Skeletal muscle tissue (tissue), 3 donors: ENCODE measurements at regions not wholly inside any gene's neighbourhood (a gene's known extent, or its start where the extent isn't known, plus 50 kb on each side); places are given as distances from the start of the nearest gene placed in this dataset.

Source experiments
- H3K27ac ChIP-seq: one replicate; pipeline ENCODE4 v1.7.0; 2013; ENCODE audit warnings: mild to moderate bottlenecking, low read depth, low read length, inconsistent platforms
- H3K27me3 ChIP-seq, 3 donors: one replicate each; pipeline ENCODE4 v1.7.0; 2013; ENCODE audit warnings: low read length in 3 of 3; ENCODE audit not compliant: control insufficient read depth in 3 of 3, insufficient read depth in 3 of 3
- H3K36me3 ChIP-seq, 3 donors: one replicate each; pipeline ENCODE4 v1.7.0; 2013; ENCODE audit warnings: low read length in 3 of 3; ENCODE audit not compliant: control insufficient read depth in 3 of 3, insufficient read depth in 3 of 3
- H3K4me1 ChIP-seq, 3 donors: one replicate each; pipeline ENCODE4 v1.7.0; 2013; ENCODE audit warnings: low read length in 3 of 3, mild to moderate bottlenecking in 3 of 3; ENCODE audit not compliant: control insufficient read depth in 3 of 3, insufficient read depth in 3 of 3
- H3K4me3 ChIP-seq, 3 donors: one replicate each; pipeline ENCODE4 v1.7.0; 2013; ENCODE audit warnings: low read length in 3 of 3
- H3K9ac ChIP-seq, 3 donors: one replicate each; pipeline ENCODE4 v1.7.0; 2013; ENCODE audit warnings: low read length in 3 of 3, mild to moderate bottlenecking in 3 of 3, moderate library complexity in 2 of 3, low read depth in 1 of 3
- H3K9me3 ChIP-seq, 3 donors: one replicate each; pipeline ENCODE4 v1.7.0; 2013; ENCODE audit warnings: low read length in 3 of 3; ENCODE audit not compliant: control insufficient read depth in 3 of 3
- donor health status: Osteomylitis.

- H3K9me3 ChIP-seq = no peaks in the 10 kb centered on the region
- H3K4me3 ChIP-seq = no peak overlapping the region
- H3K9ac ChIP-seq = no peak overlapping the region
- H3K4me1 ChIP-seq = no peaks in the 10 kb centered on the region
- no peak overlapping the region for H3K27ac ChIP-seq
- no peaks in the 10 kb centered on the region for H3K36me3 ChIP-seq
- H3K27me3 ChIP-seq = peaks cover 0 to 3% (median 3%) of the 10 kb centered on the region in 3 donors
Measured at GRCh38 chr3:72533591-72534473, 314.4 kb downstream of the SHQ1 start.

- H3K9me3 ChIP-seq = no peaks in the 10 kb centered on the region
- no peak overlapping the region for H3K27ac ChIP-seq
- no peak overlapping the region for H3K4me3 ChIP-seq
- no peaks in the 10 kb centered on the region for H3K4me1 ChIP-seq
- H3K9ac ChIP-seq = no peak overlapping the region
- peaks cover 2 to 3% (median 3%) of the 10 kb centered on the region in 3 donors for H3K27me3 ChIP-seq
- no peaks in the 10 kb centered on the region for H3K36me3 ChIP-seq
Measured at GRCh38 chr3:72530426-72530825, 317.8 kb downstream of the SHQ1 start.

DNA sequence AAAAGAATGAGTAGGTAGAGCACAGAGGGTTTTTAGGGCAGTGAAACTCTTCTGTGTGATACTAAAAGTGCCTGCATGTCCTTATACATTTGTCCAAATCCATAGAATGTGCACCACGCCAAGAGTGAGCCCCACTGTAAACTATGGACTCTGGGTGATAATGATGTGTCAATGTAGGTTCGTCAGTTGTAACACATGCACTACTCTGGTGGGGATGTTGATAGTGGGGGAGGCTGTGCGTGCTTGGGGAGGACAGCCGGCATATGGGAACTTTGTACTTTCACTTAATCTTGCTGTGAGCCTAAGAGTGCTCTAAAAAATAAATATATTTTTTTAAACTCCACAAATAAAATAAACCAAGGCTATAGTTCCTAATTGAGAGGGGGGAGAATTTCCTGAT is 319.2 kb downstream of the SHQ1 start:
- no peak overlapping the region for H3K9ac ChIP-seq
- H3K27me3 ChIP-seq = peaks cover 2 to 3% (median 3%) of the 10 kb centered on the region in 3 donors
- no peaks in the 10 kb centered on the region for H3K36me3 ChIP-seq
- no peaks in the 10 kb centered on the region for H3K9me3 ChIP-seq
- H3K4me3 ChIP-seq = no peak overlapping the region
- no peak overlapping the region for H3K27ac ChIP-seq
- H3K4me1 ChIP-seq = no peaks in the 10 kb centered on the region

DNA sequence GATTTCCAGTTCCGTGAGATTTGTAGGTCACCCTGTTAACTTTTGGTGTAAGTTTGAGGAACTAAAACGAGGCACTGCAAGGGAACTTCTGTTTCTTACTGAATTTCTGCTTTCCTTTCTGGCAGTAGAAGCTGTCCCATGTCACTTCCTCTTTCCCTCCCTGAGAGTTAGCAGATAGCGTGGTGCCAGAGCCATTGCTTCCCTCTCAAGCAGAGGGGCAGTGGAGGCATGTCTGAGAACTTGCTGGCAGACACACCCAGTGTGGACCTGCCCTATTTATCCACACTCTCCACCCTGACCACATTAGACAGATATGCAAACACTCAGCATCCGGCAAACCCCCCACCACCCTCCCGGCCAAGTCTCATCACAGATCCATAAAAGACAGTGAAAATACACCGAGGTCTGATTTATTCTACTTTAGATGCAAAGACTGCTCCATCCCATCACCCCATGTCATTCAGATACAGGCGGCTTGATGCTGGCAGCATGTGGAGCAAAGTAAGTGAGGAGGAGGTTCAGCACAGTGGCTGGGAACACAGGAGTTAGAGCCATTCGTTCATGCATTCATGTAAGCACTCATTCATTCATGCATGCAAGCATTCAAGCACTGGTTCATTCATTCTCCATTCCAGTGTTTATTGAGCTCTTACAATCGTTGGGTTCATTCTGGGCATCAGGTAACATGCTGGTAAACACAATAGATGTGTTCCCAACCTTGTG is 324.7 kb downstream of the SHQ1 start:
- no peak overlapping the region for H3K9ac ChIP-seq
- peaks cover 0 to 2% (median 2%) of the 10 kb centered on the region in 3 donors for H3K27me3 ChIP-seq
- H3K36me3 ChIP-seq = no peaks in the 10 kb centered on the region
- no peaks in the 10 kb centered on the region for H3K4me1 ChIP-seq
- H3K9me3 ChIP-seq = no peaks in the 10 kb centered on the region
- no peak overlapping the region for H3K4me3 ChIP-seq
- H3K27ac ChIP-seq = no peak overlapping the region

- Histone ChIP-seq H3K27ac (no peak overlapping the region), H3K27me3 (peaks cover 0 to 2% (median 0%) of the 10 kb centered on the region in 3 donors), H3K4me1 (no peaks in the 10 kb centered on the region)
Measured at GRCh38 chr3:72520690-72521308, 327.4 kb downstream of the SHQ1 start.

DNA sequence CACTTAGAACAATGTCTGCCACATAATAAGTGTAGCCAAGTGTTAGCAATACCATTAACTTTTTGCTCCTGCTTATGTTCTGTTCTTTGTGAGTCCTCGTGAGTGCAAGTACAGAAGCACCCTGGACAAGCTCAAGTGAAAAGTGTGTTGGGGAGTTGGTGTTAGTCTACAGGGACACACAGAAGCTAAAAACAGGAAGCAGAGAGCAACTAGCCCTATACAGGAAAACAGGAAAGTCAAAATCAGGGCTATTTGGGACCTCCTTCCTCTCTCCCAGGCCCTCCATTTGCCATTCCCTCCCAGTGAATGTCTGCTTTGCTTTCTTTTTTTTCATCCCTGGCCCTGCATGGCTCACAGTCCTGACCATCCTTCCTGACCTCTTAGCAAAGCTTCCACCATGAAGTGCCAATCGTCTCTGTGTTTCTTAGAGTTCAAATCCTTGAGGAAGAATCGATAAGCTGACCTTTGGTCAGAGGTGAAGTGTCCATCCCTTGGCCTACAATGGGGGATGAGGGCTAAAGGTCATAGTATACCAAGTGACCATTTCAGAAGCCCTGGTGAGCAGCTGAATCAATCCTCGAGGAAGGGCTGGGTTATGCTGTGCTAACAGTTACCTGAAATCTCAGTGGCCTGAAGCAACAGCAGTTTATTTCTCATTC is 328.2 kb downstream of the SHQ1 start:
- no peak overlapping the region for H3K9ac ChIP-seq
- H3K36me3 ChIP-seq = no peaks in the 10 kb centered on the region
- no peaks in the 10 kb centered on the region for H3K4me1 ChIP-seq
- no peak overlapping the region for H3K27ac ChIP-seq
- peaks cover 0 to 2% (median 0%) of the 10 kb centered on the region in 3 donors for H3K27me3 ChIP-seq
- H3K9me3 ChIP-seq = no peaks in the 10 kb centered on the region
- no peak overlapping the region for H3K4me3 ChIP-seq

More at GRCh38 chr3:72520690-72521308, 327.4 kb downstream of the SHQ1 start:
- Histone ChIP-seq H3K4me3 (no peak overlapping the region), H3K9me3 (no peaks in the 10 kb centered on the region), H3K36me3 (no peaks in the 10 kb centered on the region), H3K9ac (no peak overlapping the region)

- peaks cover 0 to 2% (median 0%) of the 10 kb centered on the region in 3 donors for H3K27me3 ChIP-seq
- H3K9ac ChIP-seq = no peak overlapping the region
- no peak overlapping the region for H3K4me3 ChIP-seq
- H3K4me1 ChIP-seq = no peaks in the 10 kb centered on the region
- H3K27ac ChIP-seq = no peak overlapping the region
- H3K36me3 ChIP-seq = no peaks in the 10 kb centered on the region
- H3K9me3 ChIP-seq = no peaks in the 10 kb centered on the region
Measured at GRCh38 chr3:72517921-72518424, 330.3 kb downstream of the SHQ1 start.

DNA sequence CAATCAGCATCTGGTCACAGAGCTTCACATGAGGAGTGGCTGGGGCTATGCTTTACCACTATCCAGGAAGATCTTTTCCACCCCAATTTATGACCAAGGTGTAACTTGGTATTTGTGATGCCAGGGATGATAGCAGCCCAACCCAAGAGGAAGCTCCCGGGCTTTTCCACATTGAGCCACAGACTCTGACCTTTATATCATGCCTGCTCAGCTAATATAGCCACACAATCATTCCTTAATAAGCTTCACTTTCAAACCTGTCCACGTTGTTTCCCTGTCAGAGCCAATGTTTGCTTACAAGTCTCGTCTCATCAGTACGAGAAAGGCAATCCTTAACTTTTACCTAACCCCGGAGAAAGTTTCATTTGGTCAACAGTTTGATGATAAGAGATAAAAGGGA is 330.9 kb downstream of the SHQ1 start:
- no peak overlapping the region for H3K4me3 ChIP-seq
- no peaks in the 10 kb centered on the region for H3K36me3 ChIP-seq
- no peak overlapping the region for H3K9ac ChIP-seq
- H3K9me3 ChIP-seq = no peaks in the 10 kb centered on the region
- no peaks in the 10 kb centered on the region for H3K4me1 ChIP-seq
- no peak overlapping the region for H3K27ac ChIP-seq
- no peaks in the 10 kb centered on the region for H3K27me3 ChIP-seq

DNA sequence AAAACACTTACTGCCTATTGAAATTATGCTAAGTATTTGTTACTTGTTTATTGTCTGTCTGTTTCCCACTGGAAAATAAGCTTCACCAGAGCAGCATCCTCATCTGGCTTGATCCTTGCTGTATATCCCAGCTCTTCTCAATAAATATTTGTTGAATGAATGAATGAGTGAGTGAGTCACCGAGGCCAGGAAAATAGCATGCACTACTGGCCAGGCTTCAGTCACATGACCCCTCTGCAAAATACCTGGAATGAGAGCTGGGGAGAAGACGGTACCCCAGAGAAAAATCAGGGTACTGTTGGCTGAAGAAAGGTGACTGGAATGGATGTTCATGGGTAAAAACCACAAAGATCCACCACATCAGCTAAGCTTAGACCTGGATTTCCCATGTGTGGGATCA is 331.9 kb downstream of the SHQ1 start:
- H3K4me1 ChIP-seq = no peaks in the 10 kb centered on the region
- H3K36me3 ChIP-seq = no peaks in the 10 kb centered on the region
- H3K9me3 ChIP-seq = no peaks in the 10 kb centered on the region
- no peak overlapping the region for H3K9ac ChIP-seq
- H3K4me3 ChIP-seq = no peak overlapping the region
- no peak overlapping the region for H3K27ac ChIP-seq
- no peaks in the 10 kb centered on the region for H3K27me3 ChIP-seq
